GM18517 (cell line): ENCODE measurements at regions not wholly inside any gene's neighbourhood (a gene's known extent, or its start where the extent isn't known, plus 50 kb on each side); places are given as distances from the start of the nearest gene placed in this dataset.
"Not testable (repeated sequence)": the region's sequence is repeated elsewhere in the genome, so short reads cannot be mapped to it uniquely, and the experiment has no call there.

Experiments used
- ATAC-seq: cut with Tn5 transposase; IDR thresholded peaks from one replicate; pipeline ENCODE4 v1.9.1; 2021; ENCODE audit warnings: mild to moderate bottlenecking, moderate library complexity; ENCODE audit not compliant: unreplicated experiment

GRCh38 chr9:90107726-90108655 lies 503.2 kb downstream of the GADD45G start:
- ATAC-seq = no peak

DNA sequence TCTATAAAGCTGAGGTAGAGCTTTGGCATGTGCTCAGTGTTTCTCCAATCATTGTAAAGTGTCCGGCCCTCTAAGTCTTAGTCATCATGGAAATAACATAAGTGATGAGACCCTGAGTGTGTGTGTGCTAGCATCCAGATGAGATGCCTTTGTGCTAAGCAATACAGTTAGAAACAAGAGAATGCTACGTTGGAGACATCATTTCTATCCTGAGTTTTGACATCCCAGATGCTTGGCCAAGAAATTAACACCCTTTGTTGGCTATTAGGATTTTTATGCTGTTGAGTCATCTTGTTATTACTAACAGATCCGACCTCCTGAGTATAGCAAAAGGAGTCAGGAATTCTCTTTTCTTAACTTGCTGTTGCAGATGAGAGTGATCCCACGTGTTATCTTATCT lies 508.0 kb downstream of the GADD45G start:
- ATAC-seq = no peak

DNA sequence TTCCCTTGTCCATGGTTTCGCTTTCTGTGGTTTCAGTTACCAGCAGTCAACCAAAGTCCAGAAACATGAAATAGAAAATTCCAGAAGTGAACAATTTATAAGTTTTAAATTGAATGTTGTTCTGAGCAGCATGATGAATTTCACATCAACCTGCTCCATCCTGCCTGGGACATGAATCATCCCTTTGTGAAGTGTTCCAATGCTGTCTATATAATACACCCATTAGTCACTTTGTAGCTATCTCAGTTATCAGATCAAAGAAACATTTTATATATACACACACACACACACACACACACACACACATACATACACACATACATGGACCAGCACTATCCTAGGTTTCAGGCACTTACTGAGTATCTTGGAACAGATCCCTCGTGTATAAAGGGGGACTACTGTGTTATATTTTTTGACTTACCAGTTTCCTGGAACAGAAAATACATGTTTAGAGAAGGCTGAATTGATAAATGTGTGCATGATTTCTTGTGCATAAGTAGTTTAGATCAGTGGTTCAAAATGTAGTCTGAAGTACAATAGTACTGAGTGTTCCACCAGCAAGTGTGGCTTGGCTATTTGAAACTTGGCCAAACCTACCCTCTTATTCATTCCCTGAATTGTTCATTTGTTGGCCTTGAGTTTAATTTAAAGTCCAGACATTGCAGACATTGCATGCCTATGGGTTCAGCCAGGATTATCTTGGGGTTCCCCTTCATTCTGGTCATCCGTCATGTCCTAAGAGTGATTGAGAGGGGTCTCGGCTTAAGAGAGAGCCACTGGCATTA lies 510.0 kb downstream of the GADD45G start:
- no peak for ATAC-seq

DNA sequence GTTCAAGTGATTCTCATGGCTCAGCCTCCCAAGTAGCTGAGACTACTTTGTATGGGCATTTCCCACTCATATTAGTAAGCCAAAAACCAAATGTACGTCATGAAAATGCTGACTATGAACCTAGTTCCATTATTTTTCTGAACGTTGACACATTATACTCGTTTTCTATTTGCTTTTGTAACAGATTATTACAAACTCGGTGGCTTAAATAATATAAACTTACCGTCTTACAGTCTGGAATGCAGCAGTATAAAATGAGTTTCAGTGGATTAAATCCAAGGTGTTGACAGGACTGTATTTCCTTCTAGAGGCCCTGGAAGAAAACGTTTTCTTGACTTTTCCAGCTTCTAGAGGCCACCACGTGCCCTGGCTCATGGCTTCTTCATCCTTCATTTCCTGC lies 517.0 kb downstream of the GADD45G start:
- ATAC-seq = no peak

GRCh38 chr9:90124961-90125360 lies 517.7 kb downstream of the DIRAS2 start:
- ATAC-seq = no peak

GRCh38 chr9:90127923-90128322 lies 514.7 kb downstream of the DIRAS2 start:
- no peak for ATAC-seq

- ATAC-seq = no peak
Measured at GRCh38 chr9:90128587-90129190, 513.9 kb downstream of the DIRAS2 start.

DNA sequence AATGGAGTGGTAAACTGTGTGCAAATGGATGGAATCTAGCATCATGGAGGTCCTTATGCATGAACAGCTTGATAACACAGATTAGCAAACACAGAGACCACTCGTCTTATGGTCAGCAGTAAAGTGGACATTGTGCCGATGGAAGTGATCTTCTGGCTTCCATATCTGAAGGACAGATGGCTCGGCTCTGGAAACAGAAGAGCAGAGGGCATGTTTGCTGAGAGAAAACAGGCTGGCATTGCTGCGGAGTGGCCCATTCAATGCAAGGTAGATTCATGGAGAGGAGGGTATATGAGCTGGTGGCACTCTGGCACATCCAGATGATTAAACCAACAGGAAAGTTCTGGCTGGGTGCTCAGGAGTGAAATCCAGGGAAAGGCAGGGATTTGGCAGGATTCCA lies 513.2 kb downstream of the DIRAS2 start:
- no peak for ATAC-seq

DNA sequence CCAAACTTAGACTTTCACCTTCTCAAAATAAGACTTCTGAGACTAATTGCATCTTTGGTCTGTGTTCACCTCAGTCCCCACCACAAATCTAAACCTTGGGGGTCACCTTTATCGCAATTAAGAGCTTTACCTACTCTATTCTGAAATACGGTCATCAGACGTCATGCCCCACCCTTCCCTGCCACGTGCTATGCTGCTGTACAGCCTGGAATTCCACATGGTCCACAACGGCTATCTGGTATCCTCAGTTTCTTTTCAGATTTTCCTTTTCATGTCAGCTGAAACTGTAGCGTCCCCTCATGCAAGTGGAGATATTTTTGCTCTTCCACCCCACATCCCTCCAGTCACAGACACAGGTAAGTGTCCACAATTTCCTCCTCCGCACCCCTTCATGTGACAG lies 511.1 kb downstream of the DIRAS2 start:
- ATAC-seq = no peak

DNA sequence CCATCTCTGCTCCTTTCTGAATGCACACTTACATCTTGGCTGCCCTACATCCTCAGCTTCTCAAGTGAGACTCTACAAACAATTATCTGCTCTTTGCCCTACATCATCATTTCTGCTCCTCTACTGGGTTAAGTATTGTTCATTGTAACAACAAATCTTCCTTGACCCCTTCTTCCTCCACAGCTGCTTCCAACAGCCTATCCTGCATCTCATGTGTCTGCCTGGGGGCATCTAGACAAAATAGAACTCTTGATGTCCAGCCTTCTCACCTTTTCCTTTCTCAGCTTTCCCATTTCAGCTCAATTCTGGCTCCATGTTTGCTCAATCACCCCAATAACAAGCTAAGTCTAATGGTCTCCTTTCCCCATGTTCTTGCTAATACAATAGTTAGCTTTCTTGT lies 509.8 kb downstream of the DIRAS2 start:
- no peak for ATAC-seq

DNA sequence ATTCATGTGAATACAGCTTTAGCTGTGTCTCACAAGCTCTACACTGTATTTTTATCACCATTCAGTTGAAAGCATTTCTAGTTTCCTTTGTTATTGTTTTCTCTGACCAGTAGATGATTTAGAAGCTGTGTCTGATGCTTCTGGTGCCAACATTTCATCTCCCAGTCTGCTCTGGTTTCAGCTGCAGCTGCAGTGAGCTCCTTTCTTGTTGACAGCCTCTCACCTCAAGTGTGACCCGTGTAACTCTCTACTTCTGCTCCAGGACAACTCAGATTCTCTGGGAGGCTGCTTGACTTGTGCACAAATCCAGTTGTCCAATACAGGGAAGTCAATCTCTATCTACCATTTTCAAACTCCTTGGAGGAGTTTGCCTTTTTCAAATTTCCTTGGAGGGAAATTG lies 504.8 kb downstream of the DIRAS2 start:
- no peak for ATAC-seq

DNA sequence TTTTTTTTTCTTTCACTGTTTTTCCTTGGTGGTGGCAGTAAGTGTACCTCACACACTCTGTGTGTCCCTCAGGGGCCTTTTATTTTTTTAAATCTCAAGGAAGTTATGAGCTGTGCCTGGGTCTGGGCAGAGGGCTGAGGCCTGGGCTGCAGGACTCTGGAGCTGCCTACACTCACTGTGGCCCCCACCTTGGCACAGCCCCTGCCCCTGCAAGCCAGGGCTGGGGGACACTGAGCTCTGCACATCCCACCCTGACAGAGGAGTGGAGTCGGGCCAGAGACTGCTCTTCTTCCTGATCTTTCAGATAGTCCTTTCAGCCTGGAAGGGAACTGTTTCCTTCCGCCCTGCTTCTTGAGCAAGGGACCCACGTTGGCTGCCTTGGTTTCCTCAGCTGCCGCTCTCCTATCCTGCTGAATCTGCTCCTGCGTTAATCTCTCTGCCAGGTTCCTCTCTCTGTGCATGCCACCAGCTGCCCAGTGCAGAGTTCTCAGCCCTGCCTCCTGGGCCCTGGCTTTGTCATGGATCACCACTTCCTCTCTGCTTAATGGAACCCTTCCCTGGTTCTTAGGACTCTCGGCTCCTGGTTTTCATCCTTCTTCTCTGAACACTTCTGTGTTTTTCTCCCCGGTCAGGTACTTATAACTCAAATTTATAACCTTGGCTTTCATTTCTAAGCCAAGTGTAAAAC lies 502.3 kb downstream of the DIRAS2 start:
- ATAC-seq = no peak

DNA sequence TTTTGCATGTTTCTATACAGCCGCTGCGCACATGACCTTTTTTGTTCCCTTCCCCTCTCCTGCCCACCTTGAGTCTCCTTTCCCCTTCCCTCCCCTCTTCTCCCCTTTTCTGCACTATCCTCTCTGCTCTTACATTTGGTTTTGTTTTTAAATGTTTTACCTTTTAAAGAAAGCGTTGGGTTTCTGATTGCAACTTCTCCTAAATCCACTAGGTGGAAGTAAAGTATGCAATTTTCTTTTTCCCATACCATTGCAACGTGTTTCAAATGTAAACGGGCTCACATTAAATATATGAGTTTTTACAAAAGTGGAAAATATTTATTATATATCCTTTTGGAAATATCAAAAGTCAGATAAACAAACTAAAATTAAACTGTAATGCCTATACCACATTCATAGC lies 500.9 kb downstream of the DIRAS2 start:
- ATAC-seq = no peak

DNA sequence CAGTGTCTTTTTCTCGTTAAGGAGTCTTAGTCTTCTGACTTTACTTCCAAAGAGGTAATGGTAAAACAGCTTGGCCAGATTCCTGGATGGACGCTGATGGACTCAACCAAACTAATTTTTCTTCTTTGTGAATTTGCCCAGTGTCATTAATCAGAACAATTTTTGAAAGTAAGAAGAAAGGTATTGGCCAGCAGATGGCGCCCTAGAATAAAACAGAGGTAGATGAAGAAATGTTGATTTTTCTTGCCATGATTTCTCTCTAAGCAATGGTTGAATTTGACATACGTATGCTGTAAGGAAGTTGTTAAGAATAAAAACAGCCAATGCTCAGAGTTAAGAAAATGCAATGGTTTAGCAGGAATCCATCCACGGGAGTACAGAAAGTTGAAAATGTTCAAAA lies 500.0 kb downstream of the DIRAS2 start:
- no peak for ATAC-seq

DNA sequence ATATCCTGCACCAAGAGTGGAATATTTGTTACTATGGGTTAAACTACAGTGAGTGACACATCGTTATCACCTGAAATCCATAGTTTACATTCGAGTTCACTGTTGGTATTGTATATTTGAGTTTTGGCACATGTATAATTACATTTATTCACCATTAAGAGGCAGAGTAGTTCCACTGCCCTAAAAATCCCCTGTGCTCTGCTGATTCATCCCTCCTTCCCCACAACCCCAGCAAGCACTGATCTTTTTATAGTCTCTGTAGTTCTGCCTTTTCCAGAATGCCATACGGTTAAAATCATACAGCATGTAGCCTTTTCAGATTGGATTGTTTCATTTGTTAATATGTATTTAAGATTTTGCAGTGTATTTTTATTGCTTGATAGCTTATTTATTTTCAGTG lies 495.2 kb downstream of the DIRAS2 start:
- no peak for ATAC-seq

DNA sequence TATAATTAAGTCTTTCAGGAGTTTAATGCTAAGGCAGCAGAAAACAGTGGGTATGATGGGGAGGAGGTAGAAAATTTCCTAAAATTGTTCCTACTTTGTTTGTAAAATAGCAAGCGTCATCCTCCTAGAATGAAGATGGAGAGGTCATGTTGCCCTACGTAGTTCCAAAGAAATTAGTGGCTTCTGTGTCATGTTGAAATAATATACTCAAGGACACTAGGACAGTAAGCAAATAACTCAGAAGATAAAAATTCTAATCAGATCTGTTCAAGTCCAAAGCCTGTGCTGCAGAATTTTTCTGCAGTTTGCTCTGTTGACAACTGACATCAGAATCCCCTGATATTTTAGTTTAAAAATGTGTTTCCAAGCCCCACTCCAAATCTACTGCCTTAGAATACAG lies 486.3 kb downstream of the DIRAS2 start:
- no peak for ATAC-seq

DNA sequence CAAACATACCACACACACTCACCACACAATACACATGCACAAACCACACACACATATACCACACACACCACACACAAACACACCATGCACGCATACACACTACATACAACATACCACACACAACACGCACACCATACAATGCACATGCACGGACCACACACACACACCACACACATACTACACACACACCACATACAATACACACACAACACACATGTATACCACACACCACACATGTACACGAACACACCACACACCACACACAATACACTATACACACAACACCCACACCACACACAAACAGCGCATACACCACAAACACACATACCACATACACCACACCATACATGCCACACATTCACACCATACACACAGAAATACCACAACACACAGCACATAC lies 480.3 kb downstream of the DIRAS2 start:
- no peak for ATAC-seq

- no peak for ATAC-seq
Measured at GRCh38 chr9:90162819-90163218, 479.8 kb downstream of the DIRAS2 start.

DNA sequence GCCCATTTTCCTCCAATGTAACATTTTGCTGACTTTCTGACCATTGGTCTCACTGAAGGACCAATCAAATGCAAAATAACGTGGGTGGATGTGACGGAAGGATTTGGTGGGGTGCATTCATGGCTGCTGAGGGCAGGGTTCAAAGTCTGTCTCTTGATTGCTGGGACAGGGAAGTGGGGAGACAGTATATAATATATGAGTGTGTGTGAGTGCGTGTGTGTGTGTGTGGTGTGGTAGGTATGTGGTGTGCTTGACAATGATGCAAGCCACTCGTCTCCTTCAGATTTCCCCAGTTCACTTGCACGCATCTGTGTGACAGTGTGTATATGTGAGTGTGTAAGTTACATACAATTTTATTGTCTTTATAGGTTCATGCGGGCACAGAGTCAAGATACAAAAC lies 477.3 kb downstream of the DIRAS2 start:
- no peak for ATAC-seq

GRCh38 chr9:90166374-90166773 lies 476.2 kb downstream of the DIRAS2 start:
- ATAC-seq = not testable (repeated sequence)

GRCh38 chr9:90167914-90168313 lies 474.7 kb downstream of the DIRAS2 start:
- no peak for ATAC-seq
